WTC11 (cell line): ENCODE measurements at regions not wholly inside any gene's neighbourhood (a gene's known extent, or its start where the extent isn't known, plus 50 kb on each side); places are given as distances from the start of the nearest gene placed in this dataset.

Experiments used
- ATAC-seq: fragments of 200-7000 bp; cut with Tn5 transposase; 2 replicates; pipeline ENCODE4 v1.10.0; 2021; ENCODE audit warnings: mild to moderate bottlenecking, moderate library complexity
- CTCF ChIA-PET: fragments of 300-600 bp; sonication (Branson Sonifier 250); formaldehyde crosslinking; loops from one replicate; lab custom pipeline; 2021; ENCODE audit warnings: antibody characterized with exemption; lab: Charles Lee
- POLR2A ChIA-PET: fragments of 350-600 bp; sonication (Branson Sonifier 250); formaldehyde crosslinking; loops from one replicate; lab custom pipeline; 2021; ENCODE audit warnings: antibody characterized with exemption; lab: Charles Lee
- DNase-seq: peaks from one replicate; pipeline ENCODE4 v3.0.0; 2021; ENCODE audit warnings: low spot score
- H3K27ac Mint-ChIP-seq: 2 replicates; pipeline ENCODE4 v1.8.0; 2021; ENCODE audit warnings: mixed read lengths
- H3K27me3 Mint-ChIP-seq: 2 replicates; pipeline ENCODE4 v1.8.0; 2021; ENCODE audit warnings: low read depth, mild to moderate bottlenecking, moderate library complexity, mixed read lengths
- H3K36me3 Mint-ChIP-seq: 2 replicates; pipeline ENCODE4 v1.8.0; 2021; ENCODE audit warnings: mixed read lengths
- H3K4me1 Mint-ChIP-seq: 2 replicates; pipeline ENCODE4 v1.8.0; 2022; ENCODE audit warnings: mixed read lengths
- H3K4me3 Mint-ChIP-seq: 2 replicates; pipeline ENCODE4 v1.8.0; 2021; ENCODE audit warnings: mild to moderate bottlenecking, moderate library complexity, mixed read lengths
- H3K9me3 Mint-ChIP-seq: 2 replicates; pipeline ENCODE4 v1.8.0; 2021; ENCODE audit warnings: mixed read lengths
- ATF1 ChIP-seq: sonication (generic); formaldehyde crosslinking; IDR thresholded peaks from 2 replicates; pipeline ENCODE4 v1.8.1; 2023; ENCODE audit warnings: mild to moderate bottlenecking, moderate library complexity, missing genetic modification reagents
- GTF2I ChIP-seq: fragments of 250-450 bp; sonication (Bioruptor Pico); conservative IDR thresholded peaks from 2 replicates; pipeline ENCODE4 v1.4.0; 2021; ENCODE audit warnings: mild to moderate bottlenecking
- HMGA2 ChIP-seq: fragments of 250-450 bp; sonication (Bioruptor Pico); IDR thresholded peaks from 2 replicates; pipeline ENCODE4 v1.4.0; 2021; ENCODE audit warnings: mild to moderate bottlenecking, moderate library complexity
- KAT7 ChIP-seq: sonication (generic); formaldehyde crosslinking; IDR thresholded peaks from 2 replicates; pipeline ENCODE4 v1.8.1; 2023; ENCODE audit warnings: missing genetic modification reagents, mild to moderate bottlenecking, borderline replicate concordance
- MLX ChIP-seq: sonication (generic); formaldehyde crosslinking; IDR thresholded peaks from 2 replicates; pipeline ENCODE4 v1.8.1; 2023; ENCODE audit warnings: mild to moderate bottlenecking, missing genetic modification reagents, moderate library complexity
- MXD4 ChIP-seq: fragments of 250-450 bp; sonication (Bioruptor Pico); IDR thresholded peaks from 2 replicates; pipeline ENCODE4 v1.8.0; 2021; ENCODE audit warnings: mild to moderate bottlenecking, moderate library complexity, borderline replicate concordance
- NFATC4 ChIP-seq: fragments of 250-450 bp; sonication (Bioruptor Pico); IDR thresholded peaks from 2 replicates; pipeline ENCODE4 v1.9.0; 2021; ENCODE audit warnings: mild to moderate bottlenecking
- PRDM15 ChIP-seq: sonication (generic); formaldehyde crosslinking; IDR thresholded peaks from 2 replicates; pipeline ENCODE4 v1.8.0; 2022; ENCODE audit warnings: missing genetic modification reagents
- TCF7 ChIP-seq: sonication (generic); formaldehyde crosslinking; IDR thresholded peaks from 2 replicates; pipeline ENCODE4 v1.8.0; 2022; ENCODE audit warnings: mild to moderate bottlenecking, low read depth, missing genetic modification reagents, moderate library complexity
- ZNF396 ChIP-seq: fragments of 250-450 bp; sonication (Bioruptor Pico); IDR thresholded peaks from 2 replicates; pipeline ENCODE4 v1.8.0; 2021; ENCODE audit warnings: mild to moderate bottlenecking, moderate library complexity, borderline replicate concordance
- ZNF416 ChIP-seq: fragments of 250-450 bp; sonication (Bioruptor Pico); IDR thresholded peaks from 2 replicates; pipeline ENCODE4 v1.9.0; 2021; ENCODE audit warnings: mild to moderate bottlenecking, inconsistent platforms
- ZNF425 ChIP-seq: fragments of 250-450 bp; sonication (Bioruptor Pico); conservative IDR thresholded peaks from 2 replicates; pipeline ENCODE4 v1.9.0; 2021; ENCODE audit warnings: mild to moderate bottlenecking
- TF ChIP-seq, protein P1 (sequence below): sonication (generic); formaldehyde crosslinking; IDR thresholded peaks from 2 replicates; pipeline ENCODE4 v1.8.1; 2022; ENCODE audit warnings: low read depth, mild to moderate bottlenecking, moderate library complexity, missing genetic modification reagents, borderline replicate concordance
- TF ChIP-seq, protein P2 (sequence below): sonication (generic); formaldehyde crosslinking; IDR thresholded peaks from 2 replicates; pipeline ENCODE4 v1.8.0; 2023; ENCODE audit warnings: missing genetic modification reagents
- TF ChIP-seq, protein P3 (sequence below): sonication (generic); formaldehyde crosslinking; IDR thresholded peaks from 2 replicates; pipeline ENCODE4 v1.8.1; 2023; ENCODE audit warnings: mild to moderate bottlenecking, missing genetic modification reagents
- TF ChIP-seq, protein P4 (sequence below): sonication (generic); formaldehyde crosslinking; IDR thresholded peaks from 2 replicates; pipeline ENCODE4 v1.8.1; 2022; ENCODE audit warnings: missing genetic modification reagents, borderline replicate concordance

DNA sequence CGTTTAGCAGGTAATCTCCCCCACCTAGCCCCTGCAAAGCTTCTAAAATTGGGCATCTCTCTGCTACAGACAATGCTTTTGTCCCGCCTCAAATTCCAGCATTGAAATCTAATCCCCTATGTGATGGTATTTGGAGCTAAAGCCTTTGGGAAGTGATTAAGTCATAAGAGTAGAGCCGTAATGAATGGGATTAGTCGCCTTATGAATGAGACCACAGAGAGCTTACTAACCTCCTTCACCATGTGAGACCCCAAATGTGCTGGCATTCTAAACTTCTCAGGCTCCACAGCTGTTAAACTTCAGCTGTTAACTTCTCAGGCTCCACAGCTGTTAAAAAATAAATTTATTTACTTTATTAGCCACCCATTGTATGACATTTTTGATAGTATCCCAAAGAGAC is 374.2 kb upstream of the BCHE start:
- no peak for DNase-seq
- H3K27ac Mint-ChIP-seq, result no peak overlapping the region
- CTCF ChIA-PET, result no interaction called here

More for the DNA sequence above, 374.2 kb upstream of the BCHE start:
- TF ChIP-seq ZNF416 (CRISPR knock-in tag) (no peak), GTF2I (CRISPR knock-in tag) (no peak), TCF7 (no peak), HMGA2 (CRISPR knock-in tag) (no peak), ATF1 (CRISPR knock-in tag) (no peak), ZNF425 (CRISPR knock-in tag) (no peak), ZNF396 (CRISPR knock-in tag) (no peak), MLX (CRISPR knock-in tag) (no peak), MXD4 (no peak), PRDM15 (CRISPR knock-in tag) (no peak), NFATC4 (CRISPR knock-in tag) (no peak), KAT7 (CRISPR knock-in tag) (no peak)
- TF ChIP-seq, protein P1, sequence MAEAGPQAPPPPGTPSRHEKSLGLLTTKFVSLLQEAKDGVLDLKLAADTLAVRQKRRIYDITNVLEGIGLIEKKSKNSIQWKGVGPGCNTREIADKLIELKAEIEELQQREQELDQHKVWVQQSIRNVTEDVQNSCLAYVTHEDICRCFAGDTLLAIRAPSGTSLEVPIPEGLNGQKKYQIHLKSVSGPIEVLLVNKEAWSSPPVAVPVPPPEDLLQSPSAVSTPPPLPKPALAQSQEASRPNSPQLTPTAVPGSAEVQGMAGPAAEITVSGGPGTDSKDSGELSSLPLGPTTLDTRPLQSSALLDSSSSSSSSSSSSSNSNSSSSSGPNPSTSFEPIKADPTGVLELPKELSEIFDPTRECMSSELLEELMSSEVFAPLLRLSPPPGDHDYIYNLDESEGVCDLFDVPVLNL (CRISPR knock-in tag), result no peak
- TF ChIP-seq, protein P2, sequence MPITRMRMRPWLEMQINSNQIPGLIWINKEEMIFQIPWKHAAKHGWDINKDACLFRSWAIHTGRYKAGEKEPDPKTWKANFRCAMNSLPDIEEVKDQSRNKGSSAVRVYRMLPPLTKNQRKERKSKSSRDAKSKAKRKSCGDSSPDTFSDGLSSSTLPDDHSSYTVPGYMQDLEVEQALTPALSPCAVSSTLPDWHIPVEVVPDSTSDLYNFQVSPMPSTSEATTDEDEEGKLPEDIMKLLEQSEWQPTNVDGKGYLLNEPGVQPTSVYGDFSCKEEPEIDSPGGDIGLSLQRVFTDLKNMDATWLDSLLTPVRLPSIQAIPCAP (CRISPR knock-in tag), result no peak
- TF ChIP-seq, protein P3, sequence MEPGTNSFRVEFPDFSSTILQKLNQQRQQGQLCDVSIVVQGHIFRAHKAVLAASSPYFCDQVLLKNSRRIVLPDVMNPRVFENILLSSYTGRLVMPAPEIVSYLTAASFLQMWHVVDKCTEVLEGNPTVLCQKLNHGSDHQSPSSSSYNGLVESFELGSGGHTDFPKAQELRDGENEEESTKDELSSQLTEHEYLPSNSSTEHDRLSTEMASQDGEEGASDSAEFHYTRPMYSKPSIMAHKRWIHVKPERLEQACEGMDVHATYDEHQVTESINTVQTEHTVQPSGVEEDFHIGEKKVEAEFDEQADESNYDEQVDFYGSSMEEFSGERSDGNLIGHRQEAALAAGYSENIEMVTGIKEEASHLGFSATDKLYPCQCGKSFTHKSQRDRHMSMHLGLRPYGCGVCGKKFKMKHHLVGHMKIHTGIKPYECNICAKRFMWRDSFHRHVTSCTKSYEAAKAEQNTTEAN (CRISPR knock-in tag), result no peak
- TF ChIP-seq, protein P4, sequence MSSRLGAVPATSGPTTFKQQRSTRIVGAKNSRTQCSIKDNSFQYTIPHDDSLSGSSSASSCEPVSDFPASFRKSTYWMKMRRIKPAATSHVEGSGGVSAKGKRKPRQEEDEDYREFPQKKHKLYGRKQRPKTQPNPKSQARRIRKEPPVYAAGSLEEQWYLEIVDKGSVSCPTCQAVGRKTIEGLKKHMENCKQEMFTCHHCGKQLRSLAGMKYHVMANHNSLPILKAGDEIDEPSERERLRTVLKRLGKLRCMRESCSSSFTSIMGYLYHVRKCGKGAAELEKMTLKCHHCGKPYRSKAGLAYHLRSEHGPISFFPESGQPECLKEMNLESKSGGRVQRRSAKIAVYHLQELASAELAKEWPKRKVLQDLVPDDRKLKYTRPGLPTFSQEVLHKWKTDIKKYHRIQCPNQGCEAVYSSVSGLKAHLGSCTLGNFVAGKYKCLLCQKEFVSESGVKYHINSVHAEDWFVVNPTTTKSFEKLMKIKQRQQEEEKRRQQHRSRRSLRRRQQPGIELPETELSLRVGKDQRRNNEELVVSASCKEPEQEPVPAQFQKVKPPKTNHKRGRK (CRISPR knock-in tag), result no peak
- Mint-ChIP-seq H3K4me3 (no peak overlapping the region), H3K36me3 (no peaks in the 10 kb centered on the region), H3K4me1 (peaks cover 15% of the 10 kb centered on the region), H3K9me3 (no peaks in the 10 kb centered on the region), H3K27me3 (no peaks in the 10 kb centered on the region)
- POLR2A ChIA-PET, result no interaction called here
- peak; percentile 44 for ATAC-seq
